CD4-positive, alpha-beta T cell treated with Interleukin-17A for 4 hours (primary cell): ENCODE measurements at regions not wholly inside any gene's neighbourhood (a gene's known extent, or its start where the extent isn't known, plus 50 kb on each side); places are given as distances from the start of the nearest gene placed in this dataset.

Experiments used
- DNase-seq: peaks from one replicate; pipeline ENCODE4 v3.0.0-alpha.2; 2020; ENCODE audit warnings: mixed read lengths

DNA sequence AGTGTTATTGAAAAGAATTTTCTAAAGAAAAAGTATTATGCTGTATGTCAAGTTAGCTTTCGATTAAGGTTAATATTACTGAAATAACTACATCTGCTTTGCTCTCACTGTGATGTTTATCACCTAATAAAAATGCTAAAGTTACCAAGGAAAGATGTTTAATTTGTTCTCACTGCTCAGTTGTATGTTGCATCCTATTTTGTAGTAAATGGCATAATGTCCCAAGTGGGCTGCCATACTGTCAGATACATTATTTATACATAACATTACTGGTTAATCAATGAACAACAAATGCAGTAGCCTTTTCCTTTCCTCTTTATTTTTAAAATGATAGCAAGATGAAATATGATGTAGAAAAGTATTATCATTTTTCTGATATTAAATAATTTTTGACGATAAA, 226.3 kb upstream of the DACH1 start:
- no peak for DNase-seq

DNA sequence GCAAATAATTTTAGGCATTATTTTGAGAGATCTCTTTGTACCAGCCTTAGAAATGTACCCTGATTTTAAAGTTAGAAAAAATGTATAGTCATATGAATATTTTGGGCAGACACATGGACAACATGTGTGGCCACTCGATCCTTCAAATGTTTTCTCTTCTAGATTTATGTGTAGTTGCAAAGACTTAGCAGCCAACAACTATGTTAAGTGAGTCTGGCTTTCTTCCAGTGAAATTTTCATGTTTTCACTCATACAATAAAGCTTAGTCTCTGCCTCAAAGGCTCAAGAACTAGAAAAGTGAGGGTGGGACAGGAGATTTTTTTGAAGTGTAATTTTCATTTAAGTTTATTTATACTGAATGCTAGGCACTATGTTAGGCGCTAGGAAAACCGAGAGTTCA, 207.7 kb upstream of the DACH1 start:
- DNase-seq: no peak

- DNase-seq: no peak
These were observed 205.3 kb upstream of the DACH1 start for GRCh38 chr13:72072261-72072660.

GRCh38 chr13:72071713-72072112, 204.7 kb upstream of the DACH1 start:
- no peak for DNase-seq

- DNase-seq: no peak
These were observed 195.6 kb upstream of the DACH1 start for GRCh38 chr13:72062566-72062965.

GRCh38 chr13:72061613-72062012, 194.6 kb upstream of the DACH1 start:
- no peak for DNase-seq

DNA sequence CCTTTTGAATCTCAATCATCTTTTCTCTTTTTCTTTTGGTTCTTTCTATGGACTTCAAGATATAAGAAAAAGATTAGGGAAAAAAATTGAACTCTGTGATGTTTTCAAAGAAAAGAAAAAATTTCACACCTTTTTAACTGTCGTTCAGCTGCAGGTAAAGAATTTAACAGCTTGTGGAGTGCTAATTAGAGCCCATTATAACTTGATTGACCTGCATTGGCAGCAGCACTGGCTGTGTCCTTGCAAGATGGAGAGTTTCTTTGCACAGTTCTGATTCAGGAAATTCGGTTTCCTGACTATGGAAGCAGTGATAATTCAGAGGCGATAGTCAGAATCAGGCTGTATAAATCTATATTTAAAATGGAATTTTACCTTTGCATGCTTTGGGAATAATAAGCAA, 183.2 kb upstream of the DACH1 start:
- no peak for DNase-seq

- DNase-seq: no peak
These were observed 176.4 kb upstream of the DACH1 start for GRCh38 chr13:72043366-72043765.

GRCh38 chr13:72041165-72041564, 174.2 kb upstream of the DACH1 start:
- no peak for DNase-seq

GRCh38 chr13:72039126-72039525, 172.1 kb upstream of the DACH1 start:
- no peak for DNase-seq

DNA sequence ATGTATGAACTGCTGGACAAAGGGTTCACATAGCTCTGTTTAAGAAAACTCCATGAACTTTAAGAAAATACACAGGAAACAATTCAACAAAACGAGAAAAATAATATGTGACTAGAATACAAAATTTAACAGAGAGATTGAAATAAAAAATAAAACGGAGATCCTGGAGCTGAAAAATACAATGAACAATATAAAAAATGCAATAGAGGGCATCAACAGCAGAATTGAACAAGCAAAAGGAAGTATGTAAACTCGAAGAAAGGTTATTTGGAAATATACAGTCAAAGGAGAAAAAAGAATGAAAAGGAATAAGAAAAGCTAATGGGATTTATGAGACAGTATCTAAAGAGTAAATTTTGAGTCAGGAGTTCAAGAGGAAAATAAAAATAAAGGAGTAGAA, 163.0 kb upstream of the DACH1 start:
- DNase-seq: no peak

- no peak for DNase-seq
These were observed 158.8 kb upstream of the DACH1 start for GRCh38 chr13:72025836-72026235.

DNA sequence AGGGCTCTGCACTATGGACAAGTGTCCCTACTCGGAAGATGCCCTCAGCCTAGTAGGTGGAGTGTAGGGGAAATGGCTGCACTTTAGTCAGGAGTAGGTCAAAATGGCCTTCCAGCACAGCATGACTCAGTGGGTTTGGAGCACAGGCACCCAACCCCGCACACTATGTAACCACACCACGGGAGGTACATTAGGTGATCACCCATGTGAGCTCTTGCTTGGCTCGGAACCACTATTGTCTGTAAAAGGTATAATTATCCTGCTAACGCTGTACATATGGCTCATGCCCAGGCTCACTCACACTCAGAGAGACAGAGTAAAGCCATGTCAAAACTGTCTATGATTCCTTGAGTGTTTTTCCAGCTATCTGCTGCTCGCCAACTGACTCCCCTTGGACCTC, 156.9 kb upstream of the DACH1 start:
- DNase-seq: no peak

GRCh38 chr13:72005455-72005854, 138.5 kb upstream of the DACH1 start:
- no peak for DNase-seq

- no peak for DNase-seq
These were observed 137.9 kb upstream of the DACH1 start for GRCh38 chr13:72004784-72005374.

GRCh38 chr13:72004246-72004645, 137.2 kb upstream of the DACH1 start:
- no peak for DNase-seq

- no peak for DNase-seq
These were observed 131.2 kb upstream of the DACH1 start for GRCh38 chr13:71998223-71998622.

DNA sequence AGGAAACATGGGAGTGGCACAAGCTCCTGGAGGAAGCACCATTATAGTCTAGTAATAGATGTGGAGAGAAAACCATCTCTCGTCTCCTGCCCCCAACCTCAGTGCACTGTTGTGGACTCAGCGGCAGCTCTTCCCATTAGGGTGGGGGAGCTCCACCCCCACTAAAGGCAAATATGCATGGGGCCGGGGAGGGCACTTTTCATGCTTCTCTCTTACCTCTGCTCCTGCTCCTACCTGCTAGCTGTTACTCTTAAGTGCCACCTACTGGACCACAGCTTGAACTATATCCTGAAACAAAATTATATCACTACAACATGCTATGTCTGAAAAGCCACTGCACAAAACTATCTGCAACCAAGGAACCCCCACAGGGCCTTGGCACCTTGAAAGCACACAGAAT, 112.6 kb upstream of the DACH1 start:
- no peak for DNase-seq

- no peak for DNase-seq
These were observed 110.0 kb upstream of the DACH1 start for GRCh38 chr13:71977028-71977427.

DNA sequence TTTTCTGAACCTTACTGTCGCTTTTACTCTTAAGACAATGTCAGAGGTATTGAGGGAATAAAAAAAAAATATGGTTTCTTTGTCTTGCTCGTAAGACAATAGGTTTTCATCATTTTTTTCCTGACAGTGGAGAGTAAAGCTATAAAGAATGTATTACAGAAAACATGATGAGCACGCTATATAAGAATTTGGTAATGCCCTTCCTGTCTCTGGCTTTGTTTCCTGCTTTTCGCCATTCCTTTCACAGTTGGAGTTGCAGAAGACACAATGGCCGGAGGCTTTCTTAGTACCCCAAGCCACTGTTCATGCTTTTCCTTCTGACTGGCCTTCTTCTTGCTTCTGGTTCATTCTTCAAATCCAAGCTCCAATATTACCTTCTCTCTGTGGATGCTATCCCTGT, 101.0 kb upstream of the DACH1 start:
- no peak for DNase-seq

DNA sequence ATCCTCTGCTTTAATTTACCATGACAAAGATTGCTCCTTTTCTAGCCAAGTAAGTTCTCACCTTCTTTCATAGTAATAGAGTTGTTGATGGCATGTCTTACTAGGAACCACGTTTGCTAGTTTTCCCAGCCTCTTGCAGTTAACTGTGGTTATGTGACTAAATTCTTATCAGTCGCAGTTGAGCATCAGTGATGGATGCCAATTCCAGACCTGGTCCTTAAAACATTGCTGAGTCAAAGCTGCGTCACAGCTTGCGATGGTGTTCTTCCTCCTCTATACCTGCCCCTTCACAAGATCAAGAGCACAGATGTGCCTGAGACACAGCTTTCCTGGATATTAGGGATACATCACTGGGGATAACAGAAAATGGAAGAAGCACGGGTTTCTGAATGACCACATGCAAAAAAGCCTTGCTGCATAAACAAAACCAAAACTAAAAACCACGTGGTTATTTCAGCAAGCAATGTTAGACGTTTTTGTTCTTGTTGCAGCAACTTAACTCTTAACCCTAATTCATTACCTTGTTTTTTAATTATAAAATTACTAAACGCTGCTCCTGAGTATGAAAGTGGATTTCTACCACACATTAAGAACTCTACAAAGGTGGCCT, 97.6 kb upstream of the DACH1 start:
- DNase-seq: no peak

- DNase-seq: no peak
These were observed 95.7 kb upstream of the DACH1 start for GRCh38 chr13:71962735-71963134.

GRCh38 chr13:71962126-71962525, 95.1 kb upstream of the DACH1 start:
- no peak for DNase-seq

GRCh38 chr13:71949441-71949840, 82.4 kb upstream of the DACH1 start:
- no peak for DNase-seq

GRCh38 chr13:71939186-71939585, 72.2 kb upstream of the DACH1 start:
- no peak for DNase-seq
